ENCODE measurements at regions not wholly inside any gene's neighbourhood (a gene's known extent, or its start where the extent isn't known, plus 50 kb on each side); places are given as distances from the start of the nearest gene placed in this dataset.

GRCh38 chr2:76330865-76331264 is 620.1 kb upstream of the GCFC2 start:
- intact Hi-C loops (cut with micrococcal nuclease; ENCODE audit: unreplicated experiment): no loop called here
- Histone ChIP-seq H3K9me3 (ENCODE audit: low read length) (no peaks in the 10 kb centered on the region), H3K9ac (ENCODE audit: insufficient read depth, low read depth, low read length) (no peak overlapping the region), H3K79me2 (ENCODE audit: insufficient read depth, low read length) (no peaks in the 10 kb centered on the region), H3K27me3 (ENCODE audit: control insufficient read depth in 1 of 2, insufficient read depth in 2 of 2, low read length in 2 of 2) (no peaks in the 10 kb centered on the region), H3K27ac (ENCODE audit: extremely low read length, insufficient read depth, low read length) (no peak overlapping the region), H3K4me2 (ENCODE audit: low read depth, low read length) (no peak overlapping the region), H4K20me1 (ENCODE audit: insufficient read depth, low read length) (no peaks in the 10 kb centered on the region), H3K4me3 (replicated peaks in 1 of 3; ENCODE audit: insufficient read depth in 1 of 3, low read depth in 2 of 3, low read length in 3 of 3) (no peak overlapping the region), H2AFZ (ENCODE audit: low read length) (no peak overlapping the region), H3K4me1 (ENCODE audit: insufficient read depth, low read length) (no peaks in the 10 kb centered on the region), H3K36me3 (replicated peaks in 1 of 2; ENCODE audit: control insufficient read depth in 1 of 2, insufficient read depth in 2 of 2, low read length in 2 of 2) (no peaks in the 10 kb centered on the region)
- ATAC-seq (no peak), DNase-seq (ENCODE audit: low spot score) (no peak), FAIRE-seq (no peak)
- TF ChIP-seq RBFOX2 (IDR thresholded peaks at IDR 0.05; ENCODE audit: low read depth, low read length): no peak
- TF ChIP-seq ZNF430 (CRISPR knock-in tag; IDR thresholded peaks at IDR 0.05): no peak
- TF ChIP-seq ZNF562 (CRISPR knock-in tag; IDR thresholded peaks at IDR 0.05; ENCODE audit: borderline replicate concordance): no peak
- TF ChIP-seq ARNT (IDR thresholded peaks at IDR 0.05): no peak
- no peak for TF ChIP-seq SOX5 (CRISPR knock-in tag; IDR thresholded peaks at IDR 0.05; ENCODE audit: borderline replicate concordance)
- TF ChIP-seq ETV5 (CRISPR knock-in tag; IDR thresholded peaks at IDR 0.05; ENCODE audit: borderline replicate concordance): no peak
- TF ChIP-seq ZBTB26 (CRISPR knock-in tag; IDR thresholded peaks at IDR 0.05; ENCODE audit: borderline replicate concordance): no peak
- no peak for TF ChIP-seq STAT5B (CRISPR knock-in tag; IDR thresholded peaks at IDR 0.05)
- no peak for TF ChIP-seq NCOA1 (CRISPR knock-in tag; IDR thresholded peaks at IDR 0.05)
- no peak for TF ChIP-seq KDM5A (IDR thresholded peaks at IDR 0.05; ENCODE audit: borderline replicate concordance, low read length)
- no peak for TF ChIP-seq THRA (CRISPR knock-in tag; IDR thresholded peaks at IDR 0.05; ENCODE audit: borderline replicate concordance)
- TF ChIP-seq TBX3 (IDR thresholded peaks at IDR 0.05; ENCODE audit: borderline replicate concordance): no peak
- no peak for TF ChIP-seq ZNF777 (CRISPR knock-in tag; IDR thresholded peaks at IDR 0.05)
- TF ChIP-seq ZNF737 (CRISPR knock-in tag; IDR thresholded peaks at IDR 0.05; ENCODE audit: borderline replicate concordance): no peak
- TF ChIP-seq CREB3 (CRISPR knock-in tag; IDR thresholded peaks at IDR 0.05): no peak
- no peak for TF ChIP-seq IRX3 (CRISPR knock-in tag; IDR thresholded peaks at IDR 0.05; ENCODE audit: borderline replicate concordance, low read depth)
- no peak for TF ChIP-seq NONO (IDR thresholded peaks at IDR 0.05)
- TF ChIP-seq NONO (CRISPR knock-in tag; conservative IDR thresholded peaks at IDR 0.05): no peak
- ChIA-PET POLR2A (no interaction called here), CTCF (ENCODE audit: low intra/inter-chr PET ratio, low total read pairs) (no interaction called here)
- BruUV-seq (replicated peaks): no TSS peak
- 15% methylated on average over 3 of the region's 3 CpGs for WGBS (ENCODE audit: low lambda C conversion rate)
- in situ Hi-C loops (cut with HindIII; ENCODE audit: extremely low pct_ligation_motif_present, low pct_unique_long_range_greater_than_20kb): no loop called here
